Glutamatergic neuron (in vitro differentiated cells): ENCODE measurements at regions not wholly inside any gene's neighbourhood (a gene's known extent, or its start where the extent isn't known, plus 50 kb on each side); places are given as distances from the start of the nearest gene placed in this dataset.
A peak's percentile ranks its signal among the peaks of the same experiment; 100 is the strongest.

ENCODE experiments used
- DNase-seq: peaks from one replicate; pipeline ENCODE4 v3.0.0; 2022
- H3K27ac Mint-ChIP-seq: one replicate; pipeline ENCODE4 v1.8.0; 2020; ENCODE audit warnings: mild to moderate bottlenecking, mixed read lengths, inconsistent platforms; ENCODE audit not compliant: unreplicated experiment
- H3K27me3 Mint-ChIP-seq: one replicate; pipeline ENCODE4 v1.8.0; 2020; ENCODE audit warnings: mild to moderate bottlenecking, moderate library complexity, mixed read lengths, inconsistent platforms; ENCODE audit not compliant: unreplicated experiment
- H3K36me3 Mint-ChIP-seq: one replicate; pipeline ENCODE4 v1.8.0; 2020; ENCODE audit warnings: mild to moderate bottlenecking, mixed read lengths, inconsistent platforms; ENCODE audit not compliant: unreplicated experiment
- H3K4me1 Mint-ChIP-seq: one replicate; pipeline ENCODE4 v1.8.0; 2020; ENCODE audit warnings: mild to moderate bottlenecking, low read depth, mixed read lengths, inconsistent platforms; ENCODE audit not compliant: unreplicated experiment
- H3K4me3 Mint-ChIP-seq: one replicate; pipeline ENCODE4 v1.8.0; 2020; ENCODE audit warnings: mild to moderate bottlenecking, mixed read lengths, inconsistent platforms; ENCODE audit not compliant: unreplicated experiment
- H3K9me3 Mint-ChIP-seq: one replicate; pipeline ENCODE4 v1.8.0; 2020; ENCODE audit warnings: mild to moderate bottlenecking, moderate library complexity, mixed read lengths, inconsistent platforms; ENCODE audit not compliant: unreplicated experiment
- CTCF ChIP-seq: fragments of 200-600 bp; sonication (generic); IDR thresholded peaks from one replicate; pipeline ENCODE4 v1.5.0; 2021; ENCODE audit not compliant: partially characterized antibody, unreplicated experiment

- no peaks in the 10 kb centered on the region for H3K36me3 Mint-ChIP-seq
- TF ChIP-seq CTCF, result no peak
- H3K9me3 Mint-ChIP-seq, result no peaks in the 10 kb centered on the region
- no peak for DNase-seq
- no peaks in the 10 kb centered on the region for H3K27me3 Mint-ChIP-seq
- H3K4me3 Mint-ChIP-seq, result no peak overlapping the region
- no peak overlapping the region for H3K27ac Mint-ChIP-seq
- no peaks in the 10 kb centered on the region for H3K4me1 Mint-ChIP-seq
Observed at GRCh38 chr3:80451393-80451792, 683.6 kb upstream of the ROBO1 start.

GRCh38 chr3:80445641-80446040, 677.8 kb upstream of the ROBO1 start:
- DNase-seq, result no peak
- no peak overlapping the region for H3K4me3 Mint-ChIP-seq
- H3K27me3 Mint-ChIP-seq, result no peaks in the 10 kb centered on the region
- H3K27ac Mint-ChIP-seq, result no peak overlapping the region
- peaks cover under 1% of the 10 kb centered on the region for H3K4me1 Mint-ChIP-seq
- no peak for TF ChIP-seq CTCF
- no peaks in the 10 kb centered on the region for H3K36me3 Mint-ChIP-seq
- H3K9me3 Mint-ChIP-seq, result peaks cover 2% of the 10 kb centered on the region

- H3K27ac Mint-ChIP-seq, result no peak overlapping the region
Observed at GRCh38 chr3:80445053-80445452, 677.3 kb upstream of the ROBO1 start.

GRCh38 chr3:80439490-80439889, 671.7 kb upstream of the ROBO1 start:
- no peak for TF ChIP-seq CTCF
- H3K9me3 Mint-ChIP-seq, result peaks cover 2% of the 10 kb centered on the region
- no peaks in the 10 kb centered on the region for H3K27me3 Mint-ChIP-seq
- no peak overlapping the region for H3K4me3 Mint-ChIP-seq
- peaks cover 17% of the 10 kb centered on the region for H3K4me1 Mint-ChIP-seq
- peak; percentile 52 for DNase-seq
- peak overlapping the region; percentile 85 for H3K27ac Mint-ChIP-seq
- H3K36me3 Mint-ChIP-seq, result no peaks in the 10 kb centered on the region

More at GRCh38 chr3:80445053-80445452, 677.3 kb upstream of the ROBO1 start:
- H3K27me3 Mint-ChIP-seq, result no peaks in the 10 kb centered on the region
- peaks cover 3% of the 10 kb centered on the region for H3K4me1 Mint-ChIP-seq
- H3K36me3 Mint-ChIP-seq, result no peaks in the 10 kb centered on the region
- DNase-seq, result no peak
- no peak for TF ChIP-seq CTCF
- H3K9me3 Mint-ChIP-seq, result peaks cover 2% of the 10 kb centered on the region
- no peak overlapping the region for H3K4me3 Mint-ChIP-seq

GRCh38 chr3:80434366-80434765, 666.6 kb upstream of the ROBO1 start:
- no peaks in the 10 kb centered on the region for H3K36me3 Mint-ChIP-seq
- no peaks in the 10 kb centered on the region for H3K9me3 Mint-ChIP-seq
- H3K4me3 Mint-ChIP-seq, result no peak overlapping the region
- no peak overlapping the region for H3K27ac Mint-ChIP-seq
- no peak for DNase-seq
- no peaks in the 10 kb centered on the region for H3K27me3 Mint-ChIP-seq
- peaks cover 6% of the 10 kb centered on the region for H3K4me1 Mint-ChIP-seq
- TF ChIP-seq CTCF, result no peak
